ENCODE measurements at regions not wholly inside any gene's neighbourhood (a gene's known extent, or its start where the extent isn't known, plus 50 kb on each side); places are given as distances from the start of the nearest gene placed in this dataset.

DNA sequence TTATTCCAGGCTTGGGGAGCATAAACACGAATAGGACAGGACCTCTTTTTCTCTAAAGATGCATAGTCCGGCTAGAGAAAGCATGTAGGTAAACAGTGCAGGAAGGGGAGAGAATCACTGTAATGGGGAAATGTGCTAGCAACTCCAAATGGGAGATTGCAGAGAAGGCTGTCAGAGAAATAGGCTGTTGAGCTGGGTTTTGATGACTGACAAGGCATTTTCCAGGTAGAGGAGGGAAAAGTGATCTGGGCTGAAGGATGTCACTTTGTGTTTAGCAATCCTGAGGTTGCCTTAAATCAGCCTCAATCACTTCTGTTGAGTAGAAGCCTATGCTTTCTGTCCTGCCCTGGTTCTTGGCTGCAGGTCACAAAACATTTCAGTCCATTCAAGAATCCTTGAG, 242.0 kb upstream of the MEIS1 start:
- TF ChIP-seq, protein P1, sequence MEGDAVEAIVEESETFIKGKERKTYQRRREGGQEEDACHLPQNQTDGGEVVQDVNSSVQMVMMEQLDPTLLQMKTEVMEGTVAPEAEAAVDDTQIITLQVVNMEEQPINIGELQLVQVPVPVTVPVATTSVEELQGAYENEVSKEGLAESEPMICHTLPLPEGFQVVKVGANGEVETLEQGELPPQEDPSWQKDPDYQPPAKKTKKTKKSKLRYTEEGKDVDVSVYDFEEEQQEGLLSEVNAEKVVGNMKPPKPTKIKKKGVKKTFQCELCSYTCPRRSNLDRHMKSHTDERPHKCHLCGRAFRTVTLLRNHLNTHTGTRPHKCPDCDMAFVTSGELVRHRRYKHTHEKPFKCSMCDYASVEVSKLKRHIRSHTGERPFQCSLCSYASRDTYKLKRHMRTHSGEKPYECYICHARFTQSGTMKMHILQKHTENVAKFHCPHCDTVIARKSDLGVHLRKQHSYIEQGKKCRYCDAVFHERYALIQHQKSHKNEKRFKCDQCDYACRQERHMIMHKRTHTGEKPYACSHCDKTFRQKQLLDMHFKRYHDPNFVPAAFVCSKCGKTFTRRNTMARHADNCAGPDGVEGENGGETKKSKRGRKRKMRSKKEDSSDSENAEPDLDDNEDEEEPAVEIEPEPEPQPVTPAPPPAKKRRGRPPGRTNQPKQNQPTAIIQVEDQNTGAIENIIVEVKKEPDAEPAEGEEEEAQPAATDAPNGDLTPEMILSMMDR (IDR thresholded peaks at IDR 0.05; ENCODE audit: poor library complexity), result no peak
- TF ChIP-seq EZH2 (IDR thresholded peaks at IDR 0.05; ENCODE audit: borderline replicate concordance), result no peak
